ENCODE measurements at regions not wholly inside any gene's neighbourhood (a gene's known extent, or its start where the extent isn't known, plus 50 kb on each side); places are given as distances from the start of the nearest gene placed in this dataset.
"Not testable (repeated sequence)": the region's sequence is repeated elsewhere in the genome, so short reads cannot be mapped to it uniquely, and the experiment has no call there.

DNA sequence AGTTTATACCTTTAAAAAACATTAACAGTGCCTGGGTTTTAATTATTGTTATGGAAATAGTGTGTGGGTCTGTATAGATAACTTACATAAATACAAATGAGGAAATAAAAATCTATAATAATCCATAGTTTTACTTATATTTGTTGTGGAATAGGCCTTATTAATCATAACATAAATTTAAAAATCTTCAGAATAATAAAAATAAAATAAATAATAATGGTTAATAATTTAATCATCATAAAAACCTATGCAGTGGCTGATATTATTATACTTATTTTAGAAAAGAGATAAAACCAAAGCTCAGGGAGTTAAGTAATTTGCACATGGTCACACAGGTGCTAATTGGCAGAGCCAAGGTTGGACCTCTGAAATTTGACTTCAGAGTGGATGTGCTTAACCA lies 785.3 kb upstream of the SEMA6A start:
- no peak for DNase-seq (ENCODE audit: low spot score)
- intact Hi-C loops (cut with DNase I) = no loop called here

GRCh38 chr5:117357886-117358285 lies 783.3 kb upstream of the SEMA6A start:
- intact Hi-C loops (cut with DNase I) = no loop called here

GRCh38 chr5:117347280-117347679 lies 772.7 kb upstream of the SEMA6A start:
- intact Hi-C loops (cut with DNase I) = no loop called here
- DNase-seq (ENCODE audit: low spot score) = no peak

More at GRCh38 chr5:117357886-117358285, 783.3 kb upstream of the SEMA6A start:
- DNase-seq (ENCODE audit: low spot score) = no peak

DNA sequence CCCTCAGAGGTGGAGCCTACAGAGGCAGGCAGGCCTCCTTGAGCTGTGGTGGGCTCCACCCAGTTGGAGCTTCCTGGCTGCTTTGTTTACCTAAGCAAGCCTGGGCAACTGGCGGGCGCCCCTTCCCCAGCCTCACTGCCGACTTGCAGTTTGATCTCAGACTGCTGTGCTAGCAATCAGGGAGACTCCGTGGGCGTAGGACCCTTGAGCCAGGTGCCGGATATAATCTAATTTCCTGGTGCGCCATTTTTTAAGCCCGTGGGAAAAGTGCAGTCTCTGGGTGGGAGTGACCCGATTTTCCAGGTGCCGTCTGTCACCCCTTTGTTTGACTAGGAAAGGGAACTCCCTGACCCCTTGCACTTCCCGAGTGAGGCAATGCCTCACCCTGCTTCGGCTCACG lies 769.1 kb upstream of the SEMA6A start:
- intact Hi-C loops (cut with DNase I); DNase-seq (ENCODE audit: low spot score): not testable (repeated sequence)

- intact Hi-C loops (cut with DNase I) = no loop called here
- DNase-seq (ENCODE audit: low spot score) = no peak
Observed at GRCh38 chr5:117337064-117337749, 762.6 kb upstream of the SEMA6A start.

DNA sequence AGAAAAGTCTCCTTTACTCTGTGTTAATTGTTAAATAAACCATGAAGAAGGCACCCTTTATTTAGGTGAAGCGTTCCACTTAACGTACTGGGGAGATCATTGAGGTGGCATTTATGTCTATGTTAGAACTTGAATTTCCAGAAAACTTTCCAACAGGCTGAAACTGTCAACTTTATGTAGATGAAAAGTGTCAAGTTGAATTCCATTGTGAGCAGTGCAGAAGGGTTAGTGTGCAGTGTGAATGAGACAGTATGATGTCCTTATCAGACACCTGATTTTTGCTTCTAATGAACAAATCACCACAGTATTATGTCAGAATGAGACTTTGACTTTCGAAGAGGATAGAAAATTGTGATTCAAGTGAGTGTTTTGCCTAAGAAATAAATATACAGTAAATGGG lies 761.6 kb upstream of the SEMA6A start:
- no peak for DNase-seq (ENCODE audit: low spot score)
- intact Hi-C loops (cut with DNase I) = no loop called here

GRCh38 chr5:117333011-117333410 lies 758.4 kb upstream of the SEMA6A start:
- DNase-seq (ENCODE audit: low spot score) = no peak
- intact Hi-C loops (cut with DNase I) = no loop called here

DNA sequence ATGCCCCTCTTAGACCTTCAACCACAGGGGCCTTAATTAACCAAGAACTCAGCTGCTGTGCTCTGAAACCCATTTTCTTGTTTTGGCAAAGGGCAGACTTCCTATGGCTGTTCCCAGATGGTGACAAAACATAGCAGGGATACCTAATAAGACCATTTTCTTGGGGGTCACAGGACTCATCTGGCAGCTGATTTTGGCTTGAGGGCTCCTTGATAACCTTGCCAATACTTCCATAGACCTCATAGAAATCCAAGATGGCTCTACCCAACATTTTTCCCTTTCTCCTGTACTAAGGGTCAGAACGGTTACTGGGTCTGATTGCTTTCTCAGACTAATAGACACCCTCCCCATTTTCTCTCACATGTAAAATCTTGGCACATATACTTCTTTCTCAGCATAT lies 757.7 kb upstream of the SEMA6A start:
- intact Hi-C loops (cut with DNase I) = no loop called here

GRCh38 chr5:117327511-117327910 lies 752.9 kb upstream of the SEMA6A start:
- DNase-seq (ENCODE audit: low spot score) = no peak

More for the DNA sequence above, 757.7 kb upstream of the SEMA6A start:
- DNase-seq (ENCODE audit: low spot score) = no peak

GRCh38 chr5:117326997-117327396 lies 752.4 kb upstream of the SEMA6A start:
- DNase-seq (ENCODE audit: low spot score) = no peak
- intact Hi-C loops (cut with DNase I) = no loop called here

More at GRCh38 chr5:117327511-117327910, 752.9 kb upstream of the SEMA6A start:
- intact Hi-C loops (cut with DNase I) = no loop called here

GRCh38 chr5:117318528-117318927 lies 743.9 kb upstream of the SEMA6A start:
- DNase-seq (ENCODE audit: low spot score) = no peak
- intact Hi-C loops (cut with DNase I) = no loop called here

GRCh38 chr5:117315170-117315569 lies 740.5 kb upstream of the SEMA6A start:
- intact Hi-C loops (cut with DNase I) = no loop called here
- DNase-seq (ENCODE audit: low spot score) = no peak

- DNase-seq (ENCODE audit: low spot score); intact Hi-C loops (cut with DNase I): not testable (repeated sequence)
Observed at GRCh38 chr5:117304512-117305107, 730.0 kb upstream of the SEMA6A start.

DNA sequence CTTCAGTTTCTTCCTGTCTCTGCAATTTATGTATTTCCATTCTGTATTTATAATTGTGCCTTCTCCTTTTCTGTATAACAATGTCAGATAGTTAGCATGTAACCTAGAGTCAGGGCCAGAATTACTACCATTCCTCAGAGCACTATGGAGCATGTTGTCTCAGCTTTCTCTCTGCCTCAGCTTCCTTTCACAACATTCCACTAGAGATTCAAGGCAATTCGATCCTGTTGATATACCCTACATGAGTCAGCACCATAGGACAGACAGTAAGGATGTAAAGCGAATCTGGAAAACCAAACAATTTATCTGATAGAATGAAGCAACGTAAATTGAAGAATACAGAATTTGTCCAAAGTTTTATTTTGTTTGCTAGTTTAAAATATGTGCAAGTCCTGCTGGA lies 728.3 kb upstream of the SEMA6A start:
- DNase-seq (ENCODE audit: low spot score) = no peak
- intact Hi-C loops (cut with DNase I) = no loop called here

- no peak for DNase-seq (ENCODE audit: low spot score)
- intact Hi-C loops (cut with DNase I) = no loop called here
Observed at GRCh38 chr5:117302473-117302872, 727.9 kb upstream of the SEMA6A start.

DNA sequence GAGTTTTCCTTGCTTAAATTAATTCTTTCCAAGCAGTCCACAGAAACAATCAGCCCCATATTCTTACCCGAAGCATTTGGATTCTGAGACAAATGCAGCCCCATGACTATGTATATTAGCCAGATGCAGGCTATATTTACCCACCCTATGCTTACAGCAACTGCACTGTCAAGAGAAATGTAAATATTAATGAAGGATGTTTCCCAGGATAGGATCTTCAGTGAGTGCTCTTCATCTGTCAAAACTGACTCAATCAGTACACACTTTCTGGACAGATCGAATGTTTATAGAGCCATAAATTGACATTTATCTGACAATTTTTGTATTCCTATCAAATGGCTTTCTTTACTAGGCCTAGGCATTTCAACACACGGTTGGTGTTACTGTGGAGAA lies 725.3 kb upstream of the SEMA6A start:
- no peak for DNase-seq (ENCODE audit: low spot score)
- intact Hi-C loops (cut with DNase I) = no loop called here

- intact Hi-C loops (cut with DNase I) = no loop called here
- no peak for DNase-seq (ENCODE audit: low spot score)
Observed at GRCh38 chr5:117299224-117299935, 724.8 kb upstream of the SEMA6A start.

- intact Hi-C loops (cut with DNase I) = no loop called here
Observed at GRCh38 chr5:117296872-117297271, 722.2 kb upstream of the SEMA6A start.

DNA sequence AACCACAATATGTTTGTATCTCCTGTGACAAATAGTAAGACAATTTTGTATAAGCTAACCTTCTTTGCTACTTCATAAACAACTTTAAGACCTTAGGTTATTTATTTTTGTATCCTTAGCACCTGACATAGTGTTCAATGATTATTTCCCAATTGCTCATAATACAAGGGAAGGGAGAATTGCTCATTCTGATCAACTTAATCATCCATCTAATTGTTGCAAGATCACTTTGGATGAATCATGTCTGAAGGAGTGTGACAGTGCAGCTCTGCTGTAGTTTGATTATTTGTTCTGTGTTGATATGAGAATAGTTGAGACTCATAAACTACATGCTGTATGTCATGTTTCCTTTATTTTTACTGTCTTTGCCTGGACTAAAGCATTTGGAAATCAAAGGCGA lies 721.3 kb upstream of the SEMA6A start:
- intact Hi-C loops (cut with DNase I) = no loop called here
- no peak for DNase-seq (ENCODE audit: low spot score)

More at GRCh38 chr5:117296872-117297271, 722.2 kb upstream of the SEMA6A start:
- no peak for DNase-seq (ENCODE audit: low spot score)

- intact Hi-C loops (cut with DNase I) = no loop called here
Observed at GRCh38 chr5:117286813-117287212, 712.2 kb upstream of the SEMA6A start.

DNA sequence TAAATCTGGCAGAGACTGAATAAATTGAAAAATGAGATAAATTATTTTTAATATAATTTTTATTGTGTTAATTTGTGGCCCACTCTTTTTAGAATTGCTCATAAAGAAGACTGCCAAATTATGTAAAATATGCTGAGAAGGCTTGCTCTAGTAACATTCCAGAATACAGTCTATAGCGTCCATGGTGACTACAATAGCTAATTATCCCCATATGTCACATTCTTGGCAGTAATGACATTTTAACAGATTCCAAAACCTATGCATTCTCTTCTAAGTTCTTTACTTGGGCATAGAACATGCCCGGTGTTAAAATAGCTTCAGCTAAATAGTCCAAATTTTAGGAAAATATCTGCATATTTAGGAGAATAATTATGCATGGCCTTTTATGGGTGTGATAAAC lies 697.0 kb upstream of the SEMA6A start:
- intact Hi-C loops (cut with DNase I) = no loop called here

More at GRCh38 chr5:117286813-117287212, 712.2 kb upstream of the SEMA6A start:
- DNase-seq (ENCODE audit: low spot score) = no peak

More for the DNA sequence above, 697.0 kb upstream of the SEMA6A start:
- no peak for DNase-seq (ENCODE audit: low spot score)

All from cardiac septum (tissue), 1 donor.